Neural crest cell (in vitro differentiated cells): ENCODE measurements at regions not wholly inside any gene's neighbourhood (a gene's known extent, or its start where the extent isn't known, plus 50 kb on each side); places are given as distances from the start of the nearest gene placed in this dataset.
A peak's percentile ranks its signal among the peaks of the same experiment; 100 is the strongest.
"Not testable (repeated sequence)": the region's sequence is repeated elsewhere in the genome, so short reads cannot be mapped to it uniquely, and the experiment has no call there.

Experiments
- DNase-seq: peaks from one replicate; pipeline ENCODE4 v3.0.0; 2021; ENCODE audit warnings: low read depth, mixed read lengths, low spot score
- H3K27ac Mint-ChIP-seq: one replicate; pipeline ENCODE4 v1.8.0; 2021; ENCODE audit warnings: mild to moderate bottlenecking, mixed read lengths; ENCODE audit not compliant: unreplicated experiment
- H3K27me3 Mint-ChIP-seq: 2 replicates; pipeline ENCODE4 v1.8.0; 2021; ENCODE audit warnings: low read depth, mild to moderate bottlenecking, mixed read lengths
- H3K36me3 Mint-ChIP-seq: 2 replicates; pipeline ENCODE4 v1.8.0; 2021; ENCODE audit warnings: low read depth, mild to moderate bottlenecking, mixed read lengths
- H3K4me1 Mint-ChIP-seq: 2 replicates; pipeline ENCODE4 v1.8.0; 2021; ENCODE audit warnings: mixed read lengths
- H3K4me3 Mint-ChIP-seq: one replicate; pipeline ENCODE4 v1.8.0; 2021; ENCODE audit warnings: mild to moderate bottlenecking, mixed read lengths
- H3K9me3 Mint-ChIP-seq: 2 replicates; pipeline ENCODE4 v1.8.0; 2021; ENCODE audit warnings: mixed read lengths

- H3K9me3 Mint-ChIP-seq, H3K4me1 Mint-ChIP-seq, H3K36me3 Mint-ChIP-seq, H3K4me3 Mint-ChIP-seq, DNase-seq, H3K27me3 Mint-ChIP-seq: not testable (repeated sequence)
- peak overlapping the region; percentile 40 for H3K27ac Mint-ChIP-seq
These were observed 70.7 kb upstream of the ZNF658 start for GRCh38 chr9:66829853-66830252.

- not testable (repeated sequence) for H3K27me3 Mint-ChIP-seq, H3K4me3 Mint-ChIP-seq
These were observed 69.6 kb upstream of the ZNF658 start for GRCh38 chr9:66830777-66831497.

GRCh38 chr9:66832222-66832621 is 68.3 kb upstream of the ZNF658 start:
- H3K36me3 Mint-ChIP-seq: not testable (repeated sequence)

More at GRCh38 chr9:66830777-66831497, 69.6 kb upstream of the ZNF658 start:
- not testable (repeated sequence) for DNase-seq, H3K27ac Mint-ChIP-seq, H3K4me1 Mint-ChIP-seq, H3K36me3 Mint-ChIP-seq, H3K9me3 Mint-ChIP-seq

GRCh38 chr9:66837242-66837937 is 63.1 kb upstream of the ZNF658 start:
- DNase-seq, H3K27me3 Mint-ChIP-seq, H3K27ac Mint-ChIP-seq, H3K4me3 Mint-ChIP-seq, H3K4me1 Mint-ChIP-seq, H3K9me3 Mint-ChIP-seq, H3K36me3 Mint-ChIP-seq: not testable (repeated sequence)

More at GRCh38 chr9:66832222-66832621, 68.3 kb upstream of the ZNF658 start:
- not testable (repeated sequence) for DNase-seq, H3K27ac Mint-ChIP-seq, H3K9me3 Mint-ChIP-seq, H3K4me3 Mint-ChIP-seq, H3K27me3 Mint-ChIP-seq, H3K4me1 Mint-ChIP-seq
